H9 (cell line): ENCODE measurements at regions not wholly inside any gene's neighbourhood (a gene's known extent, or its start where the extent isn't known, plus 50 kb on each side); places are given as distances from the start of the nearest gene placed in this dataset.

Source experiments
- DNase-seq: peaks from one replicate; pipeline ENCODE4 v3.0.0-alpha.2; 2017
- H2AFZ ChIP-seq: one replicate; pipeline ENCODE4 v1.6.1; 2013; ENCODE audit warnings: mild to moderate bottlenecking, low read length, control low read depth, moderate library complexity
- H2AK5ac ChIP-seq: 2 replicates; pipeline ENCODE4 v1.6.1; 2013; ENCODE audit warnings: low read length, control low read depth, mixed read lengths; ENCODE audit not compliant: insufficient read length
- H2BK120ac ChIP-seq: one replicate; pipeline ENCODE4 v1.6.1; 2013; ENCODE audit warnings: low read depth, mild to moderate bottlenecking, low read length, control low read depth, inconsistent platforms; ENCODE audit not compliant: poor library complexity, severe bottlenecking
- H2BK12ac ChIP-seq: 2 replicates; pipeline ENCODE4 v1.6.1; 2013; ENCODE audit warnings: low read length, control low read depth, mixed read lengths, low read depth; ENCODE audit not compliant: insufficient read length
- H2BK15ac ChIP-seq: 2 replicates; pipeline ENCODE4 v1.6.1; 2013; ENCODE audit warnings: low read depth, low read length, control low read depth
- H2BK20ac ChIP-seq: one replicate; pipeline ENCODE4 v1.6.1; 2013; ENCODE audit warnings: low read depth, mild to moderate bottlenecking, low read length, control low read depth, inconsistent platforms; ENCODE audit not compliant: poor library complexity, severe bottlenecking
- H2BK5ac ChIP-seq: 2 replicates; pipeline ENCODE4 v1.6.1; 2013; ENCODE audit warnings: low read length, control low read depth, mixed read lengths; ENCODE audit not compliant: insufficient read length
- H3K14ac ChIP-seq: 2 replicates; pipeline ENCODE4 v1.6.1; 2013; ENCODE audit warnings: low read length, control low read depth; ENCODE audit not compliant: insufficient read depth
- H3K18ac ChIP-seq: 2 replicates; pipeline ENCODE4 v1.6.1; 2013; ENCODE audit warnings: low read depth, mild to moderate bottlenecking, mixed read lengths, low read length, control low read depth; ENCODE audit not compliant: insufficient read length
- H3K23ac ChIP-seq: 2 replicates; pipeline ENCODE4 v1.6.1; 2013; ENCODE audit warnings: low read length, control low read depth, mixed read lengths, low read depth; ENCODE audit not compliant: insufficient read length
- H3K23me2 ChIP-seq: 2 replicates; pipeline ENCODE4 v1.6.1; 2013; ENCODE audit warnings: low read depth, mild to moderate bottlenecking, mixed read lengths, low read length, control low read depth; ENCODE audit not compliant: insufficient read length, poor library complexity, severe bottlenecking
- H3K27ac ChIP-seq: 2 replicates; pipeline ENCODE4 v1.5.1; 2013; ENCODE audit warnings: low read length, control low read depth, mixed read lengths, low read depth; ENCODE audit not compliant: insufficient read length
- H3K27me3 ChIP-seq: 2 replicates; pipeline ENCODE4 v1.6.1; 2013; ENCODE audit warnings: low read length, control low read depth, inconsistent platforms; ENCODE audit not compliant: insufficient read depth
- H3K4ac ChIP-seq: 2 replicates; pipeline ENCODE4 v1.6.1; 2013; ENCODE audit warnings: low read depth, mild to moderate bottlenecking, control low read depth, inconsistent platforms, low read length, moderate library complexity
- H3K4me1 ChIP-seq: 2 replicates; pipeline ENCODE4 v1.6.1; 2013; ENCODE audit warnings: low read length, control low read depth, inconsistent platforms; ENCODE audit not compliant: insufficient read depth
- H3K4me2 ChIP-seq: 2 replicates; pipeline ENCODE4 v1.6.1; 2013; ENCODE audit warnings: low read length, control low read depth, mixed read lengths; ENCODE audit not compliant: insufficient read length, insufficient read depth
- H3K56ac ChIP-seq: 2 replicates; pipeline ENCODE4 v1.6.1; 2013; ENCODE audit warnings: low read depth, mild to moderate bottlenecking, mixed read lengths, low read length, control low read depth; ENCODE audit not compliant: insufficient read length
- H3K79me1 ChIP-seq: 2 replicates; pipeline ENCODE4 v1.6.1; 2013; ENCODE audit warnings: low read depth, mild to moderate bottlenecking, moderate library complexity, low read length, control low read depth, inconsistent platforms; ENCODE audit not compliant: insufficient read depth, poor library complexity, severe bottlenecking
- H3K79me2 ChIP-seq: 2 replicates; pipeline ENCODE4 v1.6.1; 2013; ENCODE audit warnings: low read length, control low read depth, inconsistent platforms; ENCODE audit not compliant: insufficient read depth
- H3K9ac ChIP-seq: 2 replicates; pipeline ENCODE4 v1.6.1; 2013; ENCODE audit warnings: low read length, control low read depth, mixed read lengths; ENCODE audit not compliant: insufficient read length; ENCODE audit errors: extremely low read depth
- H3K9me3 ChIP-seq: one replicate; pipeline ENCODE4 v1.6.1; 2013; ENCODE audit warnings: low read depth, low read length, inconsistent platforms; ENCODE audit not compliant: control insufficient read depth
- H3T11ph ChIP-seq: one replicate; pipeline ENCODE4 v1.6.1; 2013; ENCODE audit warnings: mild to moderate bottlenecking, low read length, control low read depth, inconsistent platforms
- H4K20me1 ChIP-seq: one replicate; pipeline ENCODE4 v1.6.1; 2013; ENCODE audit not compliant: control insufficient read depth, insufficient read length, insufficient read depth
- H4K5ac ChIP-seq: 2 replicates; pipeline ENCODE4 v1.6.1; 2013; ENCODE audit warnings: low read depth, mild to moderate bottlenecking, mixed read lengths, low read length, control low read depth; ENCODE audit not compliant: insufficient read length
- H4K8ac ChIP-seq: replicated peaks from 2 replicates; pipeline ENCODE4 v1.6.1; 2013; ENCODE audit warnings: low read length, control low read depth, mixed read lengths, low read depth; ENCODE audit not compliant: insufficient read length
- H4K91ac ChIP-seq: 2 replicates; pipeline ENCODE4 v1.6.1; 2013; ENCODE audit warnings: low read depth, mild to moderate bottlenecking, moderate library complexity, mixed read lengths, low read length, control low read depth; ENCODE audit not compliant: insufficient read length
- H3K27ac Mint-ChIP-seq, 3 experiments: 2 replicates in 2 of 3; 3 replicates in 1 of 3; pipeline ENCODE4 v1.8.0; 2020 to 2021; ENCODE audit warnings: mixed read lengths in 3 of 3, mild to moderate bottlenecking in 1 of 3, moderate library complexity in 1 of 3
- H3K27me3 Mint-ChIP-seq: 2 replicates; pipeline ENCODE4 v1.8.0; 2021; ENCODE audit warnings: low read depth, mild to moderate bottlenecking, moderate library complexity, mixed read lengths
- H3K36me3 Mint-ChIP-seq, 3 experiments: 2 replicates in 2 of 3; 3 replicates in 1 of 3; pipeline ENCODE4 v1.8.0; 2020 to 2021; ENCODE audit warnings: low read depth in 3 of 3, mixed read lengths in 3 of 3; ENCODE audit not compliant: insufficient read depth in 1 of 3
- H3K4me1 Mint-ChIP-seq, 2 experiments: 2 replicates each; pipeline ENCODE4 v1.8.0; 2020; ENCODE audit warnings: mixed read lengths in 2 of 2
- H3K4me3 Mint-ChIP-seq, 2 experiments: 2 replicates in 1 of 2; 3 replicates in 1 of 2; pipeline ENCODE4 v1.8.0; 2020 to 2021; ENCODE audit warnings: mild to moderate bottlenecking in 2 of 2, mixed read lengths in 2 of 2, moderate library complexity in 1 of 2
- H3K9me3 Mint-ChIP-seq, 2 experiments: 2 replicates in 1 of 2; 3 replicates in 1 of 2; pipeline ENCODE4 v1.8.0; 2020; ENCODE audit warnings: mild to moderate bottlenecking in 2 of 2, mixed read lengths in 2 of 2, moderate library complexity in 1 of 2
- WGBS: extraction: QIAGEN DNeasy Blood & Tissue Kit; methylation state at CpG from one replicate; pipeline ENCODE4 v1.1.7; 2013; ENCODE audit warnings: missing lambda C conversion rate, low lambda C conversion rate, mixed read lengths; ENCODE audit not compliant: insufficient read length; ENCODE audit errors: extremely low coverage; 5-methylcytosine and 5-hydroxymethylcytosine counted together
- TF ChIP-seq, protein P1 (sequence below): fragments of 200-600 bp; sonication (generic); conservative IDR thresholded peaks from 3 replicates; pipeline ENCODE4 v1.8.0; 2021; ENCODE audit warnings: antibody characterized with exemption, mild to moderate bottlenecking

DNA sequence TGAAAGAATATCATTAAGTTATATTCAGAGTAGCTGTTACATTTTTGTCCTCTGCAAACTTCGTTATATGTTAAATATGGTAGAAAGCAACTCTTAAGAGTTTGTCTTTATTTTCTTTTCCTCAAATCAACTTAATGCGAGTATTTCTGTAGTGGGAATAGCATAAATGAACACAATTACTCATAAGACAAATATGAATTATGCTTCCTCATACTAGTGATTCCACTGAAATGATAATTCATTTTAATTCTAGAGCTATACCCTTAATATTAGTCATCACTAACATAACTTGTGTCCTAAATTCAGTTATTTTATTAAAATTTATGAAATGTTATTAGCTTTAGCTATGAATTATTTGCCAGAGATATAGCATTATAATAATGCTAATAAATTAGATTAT is 820.6 kb upstream of the KCND2 start:
- Histone ChIP-seq H3K23ac (no peak overlapping the region), H2BK12ac (no peak overlapping the region), H3K4me2 (no peak overlapping the region), H3T11ph (no peak overlapping the region), H3K79me1 (no peaks in the 10 kb centered on the region), H4K20me1 (no peaks in the 10 kb centered on the region), H2BK5ac (no peak overlapping the region), H3K79me2 (no peaks in the 10 kb centered on the region), H2AK5ac (no peak overlapping the region), H3K4ac (no peak overlapping the region), H3K9me3 (no peaks in the 10 kb centered on the region), H3K9ac (no peak overlapping the region), H2AFZ (no peak overlapping the region), H3K27ac (no peak overlapping the region), H3K14ac (no peak overlapping the region), H2BK15ac (no peak overlapping the region), H3K56ac (no peak overlapping the region), H4K91ac (no peak overlapping the region), H4K5ac (no peak overlapping the region), H3K27me3 (no peaks in the 10 kb centered on the region), H2BK120ac (no peak overlapping the region), H2BK20ac (no peak overlapping the region), H3K4me1 (no peaks in the 10 kb centered on the region), H3K23me2 (no peaks in the 10 kb centered on the region), H4K8ac (no peak overlapping the region), H3K18ac (no peak overlapping the region)
- TF ChIP-seq, protein P1, sequence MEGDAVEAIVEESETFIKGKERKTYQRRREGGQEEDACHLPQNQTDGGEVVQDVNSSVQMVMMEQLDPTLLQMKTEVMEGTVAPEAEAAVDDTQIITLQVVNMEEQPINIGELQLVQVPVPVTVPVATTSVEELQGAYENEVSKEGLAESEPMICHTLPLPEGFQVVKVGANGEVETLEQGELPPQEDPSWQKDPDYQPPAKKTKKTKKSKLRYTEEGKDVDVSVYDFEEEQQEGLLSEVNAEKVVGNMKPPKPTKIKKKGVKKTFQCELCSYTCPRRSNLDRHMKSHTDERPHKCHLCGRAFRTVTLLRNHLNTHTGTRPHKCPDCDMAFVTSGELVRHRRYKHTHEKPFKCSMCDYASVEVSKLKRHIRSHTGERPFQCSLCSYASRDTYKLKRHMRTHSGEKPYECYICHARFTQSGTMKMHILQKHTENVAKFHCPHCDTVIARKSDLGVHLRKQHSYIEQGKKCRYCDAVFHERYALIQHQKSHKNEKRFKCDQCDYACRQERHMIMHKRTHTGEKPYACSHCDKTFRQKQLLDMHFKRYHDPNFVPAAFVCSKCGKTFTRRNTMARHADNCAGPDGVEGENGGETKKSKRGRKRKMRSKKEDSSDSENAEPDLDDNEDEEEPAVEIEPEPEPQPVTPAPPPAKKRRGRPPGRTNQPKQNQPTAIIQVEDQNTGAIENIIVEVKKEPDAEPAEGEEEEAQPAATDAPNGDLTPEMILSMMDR, result no peak
- Mint-ChIP-seq H3K4me1 (no peaks in the 10 kb centered on the region), H3K9me3 (no peaks in the 10 kb centered on the region), H3K36me3 (no peaks in the 10 kb centered on the region), H3K27ac (no peak overlapping the region), H3K27me3 (no peaks in the 10 kb centered on the region), H3K4me3 (no peak overlapping the region)
- DNase-seq, result no peak
- WGBS, result no CpG with 5 or more reads among the region's 2 CpGs
